GM12891 (cell line): ENCODE measurements at regions not wholly inside any gene's neighbourhood (a gene's known extent, or its start where the extent isn't known, plus 50 kb on each side); places are given as distances from the start of the nearest gene placed in this dataset.

Experiments used
- PAX5 ChIP-seq: IDR thresholded peaks from 2 replicates; pipeline ENCODE4 v1.6.1; 2011; ENCODE audit warnings: low read length, moderate library complexity, mild to moderate bottlenecking; ENCODE audit not compliant: insufficient read depth, severe bottlenecking
- POLR2A ChIP-seq: IDR thresholded peaks from 2 replicates; pipeline ENCODE4 v1.6.1; 2011; ENCODE audit warnings: low read depth, low read length, control low read depth

GRCh38 chr2:14942987-14943386 lies 310.5 kb downstream of the LRATD1 start:
- TF ChIP-seq POLR2A (no peak), PAX5 (no peak)
